Upper lobe of right lung (tissue), 1 donor: ENCODE measurements at regions not wholly inside any gene's neighbourhood (a gene's known extent, or its start where the extent isn't known, plus 50 kb on each side); places are given as distances from the start of the nearest gene placed in this dataset.

ENCODE experiments used
- ATAC-seq: fragments of 200-7000 bp; cut with Tn5 transposase; one replicate; pipeline ENCODE4 v1.9.1; 2020; ENCODE audit warnings: mild to moderate bottlenecking, moderate library complexity
- DNase-seq: peaks from one replicate; pipeline ENCODE4 v3.0.0-alpha.2; 2020
- H3K27ac ChIP-seq: fragments of 200-600 bp; one replicate; pipeline ENCODE4 v1.8.0; 2022
- H3K27me3 ChIP-seq: fragments of 200-600 bp; one replicate; pipeline ENCODE4 v1.8.0; 2022; ENCODE audit warnings: mild to moderate bottlenecking
- H3K36me3 ChIP-seq: fragments of 200-600 bp; one replicate; pipeline ENCODE4 v1.8.0; 2022
- H3K4me1 ChIP-seq: fragments of 200-600 bp; one replicate; pipeline ENCODE4 v1.8.0; 2022
- H3K4me3 ChIP-seq: fragments of 200-600 bp; one replicate; pipeline ENCODE4 v1.8.0; 2022; ENCODE audit warnings: mild to moderate bottlenecking
- H3K9me3 ChIP-seq: fragments of 200-600 bp; one replicate; pipeline ENCODE4 v1.8.0; 2022
- CTCF ChIP-seq: fragments of 200-600 bp; IDR thresholded peaks from one replicate; pipeline ENCODE4 v1.8.0; 2022; ENCODE audit warnings: antibody characterized with exemption
- intact Hi-C: fragments of 100-400 bp; cut with DNase I; formaldehyde crosslinking; loops from one replicate; pipeline ENCODE4 v1.11.0; 2022
- donor health status: DM: no; HTN: yes; CAD: no; lungs with severe emphysema.

GRCh38 chr5:102659151-102659550 is 96.0 kb upstream of the PAM start:
- no peak for DNase-seq
- TF ChIP-seq CTCF, result no peak
- ATAC-seq, result no peak
- no peak overlapping the region for H3K27ac ChIP-seq
- intact Hi-C loops, result no loop called here
- no peaks in the 10 kb centered on the region for H3K9me3 ChIP-seq
- no peaks in the 10 kb centered on the region for H3K27me3 ChIP-seq
- H3K36me3 ChIP-seq, result no peaks in the 10 kb centered on the region
- no peaks in the 10 kb centered on the region for H3K4me1 ChIP-seq
- H3K4me3 ChIP-seq, result no peak overlapping the region

GRCh38 chr5:102660111-102660510 is 95.0 kb upstream of the PAM start:
- intact Hi-C loops, result no loop called here
- TF ChIP-seq CTCF, result no peak
- Histone ChIP-seq H3K27ac (no peak overlapping the region), H3K27me3 (no peaks in the 10 kb centered on the region), H3K4me1 (peaks cover 1% of the 10 kb centered on the region), H3K4me3 (no peak overlapping the region), H3K36me3 (no peaks in the 10 kb centered on the region), H3K9me3 (no peaks in the 10 kb centered on the region)
- ATAC-seq (no peak), DNase-seq (no peak)

GRCh38 chr5:102663749-102664530 is 91.2 kb upstream of the PAM start:
- Histone ChIP-seq H3K9me3 (no peaks in the 10 kb centered on the region), H3K4me3 (no peak overlapping the region), H3K36me3 (no peaks in the 10 kb centered on the region), H3K27me3 (no peaks in the 10 kb centered on the region), H3K27ac (no peak overlapping the region), H3K4me1 (peaks cover 3% of the 10 kb centered on the region)
- ATAC-seq (no peak), DNase-seq (no peak)
- intact Hi-C loops, result no loop called here
- TF ChIP-seq CTCF, result no peak

GRCh38 chr5:102664616-102665335 is 90.3 kb upstream of the PAM start:
- Histone ChIP-seq H3K27ac (no peak overlapping the region), H3K9me3 (no peaks in the 10 kb centered on the region), H3K36me3 (no peaks in the 10 kb centered on the region), H3K4me1 (peaks cover 3% of the 10 kb centered on the region), H3K4me3 (no peak overlapping the region), H3K27me3 (no peaks in the 10 kb centered on the region)
- intact Hi-C loops, result no loop called here
- TF ChIP-seq CTCF, result no peak
- no peak for ATAC-seq
- no peak for DNase-seq

GRCh38 chr5:102666164-102666946 is 88.8 kb upstream of the PAM start:
- Histone ChIP-seq H3K27ac (no peak overlapping the region), H3K4me1 (peaks cover 3% of the 10 kb centered on the region), H3K9me3 (no peaks in the 10 kb centered on the region), H3K27me3 (no peaks in the 10 kb centered on the region), H3K36me3 (no peaks in the 10 kb centered on the region), H3K4me3 (no peak overlapping the region)
- DNase-seq (no peak), ATAC-seq (no peak)
- intact Hi-C loops, result no loop called here
- no peak for TF ChIP-seq CTCF
